Urinary bladder (tissue), 3 donors: ENCODE measurements at regions not wholly inside any gene's neighbourhood (a gene's known extent, or its start where the extent isn't known, plus 50 kb on each side); places are given as distances from the start of the nearest gene placed in this dataset.

Source experiments
- DNase-seq: peaks from one replicate; pipeline ENCODE4 v3.0.0-alpha.2; 2015; ENCODE audit errors: extremely low spot score
- H3K27ac ChIP-seq: one replicate; pipeline ENCODE4 v1.5.1; 2013; ENCODE audit warnings: low read depth, mild to moderate bottlenecking, moderate library complexity
- H3K36me3 ChIP-seq: one replicate; pipeline ENCODE4 v1.6.1; 2013; ENCODE audit warnings: mild to moderate bottlenecking, moderate library complexity; ENCODE audit not compliant: insufficient read depth
- H3K4me1 ChIP-seq: one replicate; pipeline ENCODE4 v1.6.1; 2013; ENCODE audit warnings: mild to moderate bottlenecking, moderate library complexity; ENCODE audit not compliant: insufficient read depth
- H3K4me3 ChIP-seq: one replicate; pipeline ENCODE4 v1.5.1; 2013; ENCODE audit warnings: low read depth, low read length
- WGBS: extraction: QIAGEN DNeasy Blood & Tissue Kit; methylation state at CpG from one replicate; pipeline ENCODE4 v1.1.7; 2013; 5-methylcytosine and 5-hydroxymethylcytosine counted together
- donor health status: healthy with polysubstance abuse.
- donor health status: healthy.

DNA sequence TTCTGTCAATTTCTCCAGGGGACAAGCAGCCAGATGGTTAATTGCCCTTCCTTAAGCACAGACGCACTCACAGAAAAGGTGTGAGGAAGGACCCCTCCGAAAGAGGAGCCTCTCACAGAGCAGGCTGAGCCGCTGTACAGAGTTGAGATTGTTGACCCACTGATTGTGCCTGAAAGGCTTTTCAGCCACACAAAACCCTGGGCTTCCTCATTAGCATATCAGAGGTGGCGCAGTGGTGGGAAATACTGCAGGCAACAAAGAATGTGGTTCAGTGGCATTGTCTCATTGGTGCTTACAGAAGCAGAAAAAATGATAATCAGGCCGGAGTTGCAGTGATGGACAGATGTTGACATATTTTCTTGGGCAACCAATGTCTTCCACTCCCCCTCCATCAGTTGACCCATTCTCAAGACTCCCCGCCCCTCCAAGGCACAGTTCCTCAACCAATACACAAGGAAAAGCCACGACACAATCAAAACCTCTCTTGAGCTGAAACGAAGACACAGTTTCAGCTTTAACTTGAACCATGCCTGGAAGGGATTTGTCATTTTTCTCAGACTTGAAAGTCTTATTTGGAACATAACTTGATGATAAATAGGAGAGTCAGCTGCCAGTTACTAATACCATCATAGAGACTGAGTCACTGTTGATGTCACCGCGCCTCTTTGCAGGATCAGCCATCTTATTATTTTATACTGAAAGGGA, 53.1 kb downstream of the ATXN3L start:
- Histone ChIP-seq H3K27ac (no peak overlapping the region), H3K4me3 (no peak overlapping the region), H3K36me3 (no peaks in the 10 kb centered on the region), H3K4me1 (no peaks in the 10 kb centered on the region)
- 96% methylated on average over 10 of the region's 10 CpGs for WGBS
- no peak for DNase-seq

DNA sequence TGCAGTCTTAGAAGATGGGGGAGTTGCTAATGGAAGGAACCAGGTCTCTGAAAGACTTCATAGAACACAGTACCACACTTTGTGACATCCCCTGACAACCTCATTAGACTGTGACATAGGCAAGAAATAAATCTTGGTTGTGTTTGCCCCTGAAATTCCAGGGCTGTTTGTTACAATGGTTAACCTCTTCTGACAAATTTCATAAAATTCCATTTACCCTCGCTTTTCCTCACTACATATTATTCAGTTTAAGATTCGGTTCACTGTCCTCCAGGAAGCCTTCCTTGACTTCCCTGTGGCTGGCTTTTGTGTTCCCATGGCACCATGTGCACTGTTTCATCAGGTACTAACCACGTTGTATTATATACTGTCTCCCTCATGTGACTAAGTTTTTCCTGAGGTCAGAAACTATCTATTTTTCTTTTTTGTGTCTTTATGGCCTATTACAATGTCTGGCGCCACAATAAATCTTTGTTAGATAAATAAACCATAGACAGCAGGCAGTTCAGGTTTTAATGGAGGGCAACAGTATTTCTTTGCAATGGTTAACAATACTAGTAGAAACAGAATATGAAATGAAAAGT, 54.2 kb downstream of the ATXN3L start:
- Histone ChIP-seq H3K36me3 (no peaks in the 10 kb centered on the region), H3K4me1 (no peaks in the 10 kb centered on the region), H3K4me3 (no peak overlapping the region), H3K27ac (no peak overlapping the region)
- WGBS, result 89% methylated on average over 4 of the region's 4 CpGs
- no peak for DNase-seq

DNA sequence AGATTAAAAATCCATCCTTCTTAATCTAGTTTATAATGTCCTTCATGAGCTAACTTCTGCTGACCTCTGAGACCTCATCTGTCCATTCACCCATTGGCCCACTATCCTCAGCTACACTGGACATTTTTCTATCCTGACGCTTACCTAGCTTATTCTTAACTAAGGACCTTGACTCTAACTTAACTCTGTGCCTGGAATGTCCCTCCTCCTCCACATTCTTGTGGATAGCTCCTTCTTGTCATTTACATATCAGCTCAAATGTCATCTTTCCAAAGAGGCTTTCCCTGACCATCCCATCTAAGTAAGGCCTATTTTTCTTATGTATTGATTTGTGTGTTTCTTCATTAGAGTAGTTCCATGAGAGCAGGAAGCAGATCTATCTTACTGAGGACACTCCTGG, 54.7 kb downstream of the ATXN3L start:
- WGBS, result 95% methylated on average over 1 of the region's 1 CpG
- no peak overlapping the region for H3K4me3 ChIP-seq
- DNase-seq, result no peak
- H3K27ac ChIP-seq, result no peak overlapping the region
- no peaks in the 10 kb centered on the region for H3K36me3 ChIP-seq
- no peaks in the 10 kb centered on the region for H3K4me1 ChIP-seq

DNA sequence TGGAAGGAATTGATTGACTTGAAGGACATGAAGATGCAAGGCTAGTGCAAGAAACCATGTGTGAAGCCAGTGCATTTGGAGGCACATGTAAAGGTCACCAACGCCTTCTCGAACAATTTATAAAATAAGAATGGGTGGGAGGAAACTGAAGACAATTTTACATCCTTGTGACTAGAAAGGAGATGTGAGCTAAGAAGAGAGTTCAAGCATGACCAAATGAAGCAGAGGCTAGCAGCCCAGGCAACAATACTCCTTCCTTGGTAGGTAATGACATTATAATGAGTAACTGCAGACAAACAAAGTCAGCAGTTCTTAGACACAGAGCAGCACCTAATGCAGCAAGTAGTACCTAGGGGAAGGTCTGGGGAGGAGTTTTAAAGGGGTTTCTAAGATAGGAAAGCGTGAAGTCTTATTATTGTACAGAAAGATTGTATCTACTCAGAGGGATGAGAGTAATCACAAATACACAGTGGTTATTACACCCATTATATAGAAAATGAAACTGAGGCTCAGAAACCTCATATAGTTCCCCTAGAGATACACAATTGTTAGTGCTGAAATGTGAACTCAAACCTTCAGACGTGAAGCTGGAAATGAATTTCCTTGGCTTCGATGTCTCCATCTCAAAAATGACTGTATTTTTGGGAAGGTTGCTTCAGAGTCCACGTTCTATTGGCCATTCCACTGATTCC, 56.1 kb downstream of the ATXN3L start:
- DNase-seq, result no peak
- H3K36me3 ChIP-seq, result no peaks in the 10 kb centered on the region

DNA sequence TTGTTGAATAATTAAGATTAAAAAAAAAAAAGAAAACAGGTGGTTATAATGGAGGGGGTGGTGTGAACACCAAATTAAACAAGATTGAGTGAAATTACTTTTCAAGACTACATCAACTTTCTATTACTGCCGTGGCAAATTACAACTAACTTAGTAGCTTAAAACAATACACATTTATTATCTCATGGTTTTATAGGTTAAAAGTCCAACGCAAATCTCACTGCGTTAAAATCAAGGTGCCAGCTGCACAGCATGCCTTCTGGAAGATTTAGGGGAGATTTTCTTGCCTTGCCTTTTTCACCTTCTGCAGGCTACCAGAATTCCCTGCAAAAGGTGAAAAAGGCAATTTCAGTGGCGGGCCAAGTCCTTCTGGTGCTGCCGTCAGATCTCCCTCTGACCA, 58.5 kb downstream of the ATXN3L start:
- WGBS, result 88% methylated on average over 5 of the region's 5 CpGs
- H3K27ac ChIP-seq, result no peak overlapping the region
- DNase-seq, result no peak
- H3K36me3 ChIP-seq, result no peaks in the 10 kb centered on the region
- H3K4me3 ChIP-seq, result no peak overlapping the region
- no peaks in the 10 kb centered on the region for H3K4me1 ChIP-seq

More for the DNA sequence above, 56.1 kb downstream of the ATXN3L start:
- no peaks in the 10 kb centered on the region for H3K4me1 ChIP-seq
- H3K4me3 ChIP-seq, result no peak overlapping the region
- WGBS, result 96% methylated on average over 6 of the region's 6 CpGs
- no peak overlapping the region for H3K27ac ChIP-seq

DNA sequence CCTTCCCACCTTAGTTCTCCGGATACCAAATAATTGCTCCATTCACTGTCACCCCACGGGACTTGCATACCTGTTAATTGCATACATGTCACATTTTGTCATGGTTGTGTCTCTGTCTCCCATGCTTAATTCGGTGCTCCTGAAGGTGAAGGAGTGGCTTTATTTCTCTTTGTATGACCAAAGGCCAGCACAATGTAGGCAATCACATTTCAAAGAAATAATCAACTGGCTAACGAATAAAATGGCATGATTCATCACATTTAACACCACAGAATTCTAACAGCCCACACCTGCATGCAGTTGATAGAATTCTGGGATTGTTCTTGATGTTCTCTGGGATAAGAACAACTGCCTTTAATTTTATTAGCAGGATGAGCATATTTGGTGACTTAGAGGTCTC, 59.3 kb downstream of the ATXN3L start:
- H3K36me3 ChIP-seq, result no peaks in the 10 kb centered on the region
- DNase-seq, result no peak
- H3K4me1 ChIP-seq, result no peaks in the 10 kb centered on the region
- no peak overlapping the region for H3K27ac ChIP-seq
- H3K4me3 ChIP-seq, result no peak overlapping the region
- 95% methylated on average over 4 of the region's 4 CpGs for WGBS

DNA sequence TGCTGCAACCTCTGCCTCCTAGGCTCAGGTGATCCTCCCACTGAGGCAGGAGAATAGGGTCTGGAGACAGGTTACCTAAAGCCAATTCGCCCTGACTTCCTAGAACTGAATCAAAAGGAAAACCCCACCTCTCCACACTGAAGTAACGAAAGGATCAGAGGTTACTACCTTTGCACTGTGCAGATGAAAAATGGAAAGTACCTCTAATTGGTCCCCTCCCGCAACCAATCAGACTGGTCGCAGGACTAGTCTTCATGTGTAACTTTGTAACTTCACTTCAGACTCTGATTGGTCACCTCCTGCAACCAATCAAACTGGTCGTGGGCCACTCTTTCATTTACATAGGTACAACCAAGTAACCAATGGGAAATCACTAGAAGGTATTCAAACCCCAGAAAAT, 61.1 kb downstream of the ATXN3L start:
- Histone ChIP-seq H3K36me3 (no peaks in the 10 kb centered on the region), H3K4me3 (no peak overlapping the region), H3K27ac (no peak overlapping the region), H3K4me1 (no peaks in the 10 kb centered on the region)
- no peak for DNase-seq
- WGBS, result 98% methylated on average over 5 of the region's 5 CpGs

DNA sequence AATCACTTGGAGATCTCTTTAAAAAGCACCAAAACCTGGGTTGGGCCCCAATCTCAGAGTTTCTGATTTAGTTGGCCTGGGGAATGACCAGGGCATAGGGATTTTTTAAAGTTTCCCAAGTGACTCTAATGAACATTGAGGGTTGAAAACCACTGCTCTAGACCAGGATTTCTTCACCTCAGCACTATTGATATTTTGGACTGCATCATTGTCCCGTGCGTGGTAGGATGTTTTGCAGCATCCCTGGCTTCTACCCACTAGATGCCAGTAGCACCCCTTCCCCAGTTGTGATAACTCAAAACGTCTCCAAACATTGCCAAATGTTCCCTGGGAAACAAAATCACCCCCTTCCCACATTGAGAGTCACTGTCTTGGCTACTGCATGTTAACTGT, 61.8 kb downstream of the ATXN3L start:
- H3K36me3 ChIP-seq, result no peaks in the 10 kb centered on the region
- WGBS, result 84% methylated on average over 3 of the region's 3 CpGs
- no peaks in the 10 kb centered on the region for H3K4me1 ChIP-seq
- H3K4me3 ChIP-seq, result no peak overlapping the region
- no peak for DNase-seq
- H3K27ac ChIP-seq, result no peak overlapping the region

DNA sequence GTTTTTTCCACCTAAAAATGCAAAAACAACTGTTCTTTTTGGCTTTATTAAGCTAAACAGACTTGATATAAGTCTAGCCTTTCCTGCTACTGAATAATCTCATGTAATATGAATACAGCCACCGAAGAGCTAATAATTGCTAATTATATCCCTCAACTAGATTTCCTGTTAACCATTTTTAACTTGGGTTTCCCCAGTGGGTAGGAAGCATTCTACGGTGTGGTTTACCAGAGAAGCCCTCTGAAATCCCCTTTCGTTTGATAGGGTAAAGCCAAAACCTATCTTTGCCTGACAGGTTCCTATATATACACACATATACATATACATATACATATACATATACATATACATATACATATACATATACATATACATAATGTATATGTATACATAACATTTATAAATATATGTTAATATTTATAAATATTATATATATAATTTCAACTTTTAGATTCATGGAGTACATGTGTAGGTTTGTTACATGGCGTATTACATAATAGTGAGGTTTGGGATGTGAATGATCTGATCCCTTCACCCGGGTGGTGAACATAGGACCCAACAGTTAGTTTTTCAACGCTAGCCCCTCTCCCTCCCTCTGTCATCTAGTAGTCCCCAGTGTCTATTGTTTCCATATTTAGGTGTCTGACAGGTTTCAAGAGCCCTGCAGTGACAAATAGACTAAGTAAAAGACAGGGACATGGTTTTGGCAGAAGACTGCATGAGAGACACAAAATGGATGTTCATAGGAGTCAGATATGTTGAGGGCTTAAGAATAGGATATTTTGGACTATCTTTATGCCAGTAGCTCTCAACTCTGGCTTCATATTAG, 62.4 kb downstream of the ATXN3L start:
- DNase-seq, result no peak
- Histone ChIP-seq H3K4me1 (no peaks in the 10 kb centered on the region), H3K4me3 (no peak overlapping the region), H3K27ac (no peak overlapping the region), H3K36me3 (no peaks in the 10 kb centered on the region)
- WGBS, result 81% methylated on average over 6 of the region's 6 CpGs

DNA sequence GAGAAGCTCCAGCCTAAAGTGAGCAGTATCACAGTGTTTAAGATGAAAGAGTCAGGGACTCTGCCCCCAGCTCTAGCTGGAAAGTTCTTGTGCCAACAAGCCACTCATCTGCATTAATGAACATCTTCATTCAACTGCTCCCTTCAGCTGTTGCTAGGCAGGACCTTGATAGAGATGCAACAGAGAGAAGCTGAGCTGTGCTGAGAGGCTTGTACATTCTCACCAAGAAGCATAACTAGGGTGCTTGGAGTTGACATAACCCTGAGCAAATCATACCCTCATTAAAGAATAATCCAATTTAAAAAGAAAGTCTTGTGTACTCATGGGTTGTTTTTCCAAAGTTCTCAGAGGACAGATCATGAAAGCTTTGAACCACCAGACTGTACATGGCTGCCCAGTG, 63.2 kb downstream of the ATXN3L start:
- Histone ChIP-seq H3K4me3 (no peak overlapping the region), H3K4me1 (no peaks in the 10 kb centered on the region), H3K36me3 (no peaks in the 10 kb centered on the region), H3K27ac (no peak overlapping the region)
- no peak for DNase-seq

DNA sequence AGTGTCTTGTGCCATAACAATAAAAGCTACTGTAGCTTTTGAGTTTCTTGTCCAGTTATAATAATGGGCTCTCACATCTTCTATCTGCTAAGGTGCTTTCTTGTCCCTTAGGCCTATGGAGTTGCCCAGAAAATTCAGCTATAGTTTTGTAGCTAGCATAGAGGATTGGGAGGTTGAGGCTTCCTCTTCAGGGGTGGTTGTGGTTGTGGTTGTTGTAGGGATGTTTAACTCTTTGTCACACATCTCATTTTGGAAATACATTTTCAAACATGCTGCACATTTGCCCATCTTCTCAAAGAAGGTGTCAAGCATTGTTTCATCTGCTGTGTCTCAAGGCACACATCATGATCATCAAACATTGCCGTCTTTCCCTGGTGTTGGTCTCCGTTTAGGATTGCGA, 65.0 kb downstream of the ATXN3L start:
- no peaks in the 10 kb centered on the region for H3K36me3 ChIP-seq
- H3K27ac ChIP-seq, result no peak overlapping the region
- H3K4me1 ChIP-seq, result no peaks in the 10 kb centered on the region
- H3K4me3 ChIP-seq, result no peak overlapping the region
- DNase-seq, result no peak
- WGBS, result 97% methylated on average over 3 of the region's 3 CpGs

DNA sequence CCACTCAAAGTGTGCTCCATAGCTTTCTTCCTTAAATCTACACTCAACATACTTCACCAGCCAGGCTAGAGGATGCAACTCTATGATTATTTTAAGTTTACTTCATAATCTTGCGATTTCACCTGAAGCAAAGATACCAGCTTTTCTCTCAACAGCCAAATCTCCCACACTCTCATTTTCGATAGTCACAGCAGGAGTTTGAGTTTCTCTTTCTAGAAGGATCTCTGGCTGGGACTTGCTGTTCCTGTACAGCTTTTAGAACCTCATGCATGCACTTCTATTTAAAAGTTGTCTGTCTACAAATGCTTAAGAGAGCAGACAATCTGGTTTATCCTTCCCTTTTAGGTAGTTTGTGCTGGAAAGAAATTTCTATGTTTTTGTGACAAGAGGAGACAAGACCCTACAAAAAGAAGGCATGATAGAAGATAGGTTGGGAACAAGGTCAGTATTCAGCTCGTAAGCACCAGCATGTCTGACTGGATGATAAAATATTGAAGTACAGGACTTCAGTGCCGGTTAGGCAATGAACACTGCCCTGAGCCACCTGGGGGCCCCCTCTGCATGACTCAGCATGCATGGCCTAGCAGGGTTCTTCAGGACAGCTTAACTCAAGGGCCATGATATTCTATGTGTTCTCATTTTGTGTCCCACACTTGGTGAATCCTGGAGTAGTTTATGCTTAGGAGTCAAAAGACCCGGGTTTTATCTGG, 65.6 kb downstream of the ATXN3L start:
- H3K4me1 ChIP-seq, result no peaks in the 10 kb centered on the region
- H3K4me3 ChIP-seq, result no peak overlapping the region
- no peaks in the 10 kb centered on the region for H3K36me3 ChIP-seq
- 76% methylated on average over 5 of the region's 5 CpGs for WGBS
- no peak for DNase-seq
- H3K27ac ChIP-seq, result no peak overlapping the region

DNA sequence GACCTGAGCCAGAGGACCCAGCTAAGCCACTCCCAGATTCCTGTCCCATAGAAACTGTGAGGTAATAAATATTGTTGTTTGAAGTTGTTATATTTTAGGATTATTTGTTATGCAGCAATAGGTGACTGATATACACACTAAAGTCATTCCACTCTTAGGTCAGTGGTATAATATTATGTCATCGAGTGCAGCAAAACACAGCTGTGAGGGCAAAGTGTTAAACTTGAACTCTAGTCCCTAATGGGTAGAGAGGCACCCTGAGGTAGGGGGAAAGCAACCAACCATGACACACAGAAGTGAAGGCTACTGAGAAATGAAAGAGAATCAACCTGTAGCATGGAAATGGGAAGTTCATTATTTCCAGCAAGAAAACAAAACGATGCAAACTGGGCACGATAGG, 66.6 kb downstream of the ATXN3L start:
- 88% methylated on average over 3 of the region's 3 CpGs for WGBS
- DNase-seq, result no peak
- H3K36me3 ChIP-seq, result no peaks in the 10 kb centered on the region
- H3K4me3 ChIP-seq, result no peak overlapping the region
- H3K27ac ChIP-seq, result no peak overlapping the region
- H3K4me1 ChIP-seq, result no peaks in the 10 kb centered on the region
